GM12878 (cell line): ENCODE measurements at regions not wholly inside any gene's neighbourhood (a gene's known extent, or its start where the extent isn't known, plus 50 kb on each side); places are given as distances from the start of the nearest gene placed in this dataset.

Experiments used
- CBFB ChIP-seq: IDR thresholded peaks from 2 replicates; pipeline ENCODE4 v1.6.1; 2016; ENCODE audit warnings: antibody characterized with exemption, low read depth
- CEBPB ChIP-seq, 2 experiments: fragments of 150-350 bp in 1 of 2; IDR thresholded peaks; 2 replicates each; pipeline ENCODE4 v1.6.1; 2012 to 2014; ENCODE audit warnings: low read depth in 2 of 2, low read length in 2 of 2, borderline replicate concordance in 1 of 2, inconsistent platforms in 1 of 2
- CHD4 ChIP-seq: fragments of 200-600 bp; sonication (generic); IDR thresholded peaks from 2 replicates; pipeline ENCODE4 v1.6.1; 2016; ENCODE audit warnings: mild to moderate bottlenecking
- CUX1 ChIP-seq: IDR thresholded peaks from 2 replicates; pipeline ENCODE4 v1.6.1; 2012; ENCODE audit warnings: improper control_type of control experiment, low read depth, low read length; ENCODE audit not compliant: insufficient replicate concordance
- ETV6 ChIP-seq, 2 experiments: fragments of 450-650 bp in 1 of 2; IDR thresholded peaks in 1 of 2; conservative IDR thresholded peaks in 1 of 2; 2 replicates each; pipeline ENCODE4 v1.6.1; 2014; ENCODE audit warnings: antibody characterized with exemption in 1 of 2, borderline replicate concordance in 1 of 2, low read depth in 1 of 2, mild to moderate bottlenecking in 1 of 2, moderate library complexity in 1 of 2
- FOS ChIP-seq: IDR thresholded peaks from 3 replicates; pipeline ENCODE4 v1.6.1; 2011; ENCODE audit warnings: borderline replicate concordance; ENCODE audit not compliant: insufficient read length; ENCODE audit errors: extremely low read depth
- FOXM1 ChIP-seq: IDR thresholded peaks from 2 replicates; pipeline ENCODE4 v1.6.1; 2012; ENCODE audit warnings: low read depth, mild to moderate bottlenecking, inconsistent platforms, low read length, moderate library complexity
- GABPA ChIP-seq: IDR thresholded peaks from 2 replicates; pipeline ENCODE4 v1.6.1; 2014; ENCODE audit warnings: antibody characterized with exemption, low read depth, mild to moderate bottlenecking, inconsistent platforms
- HDAC2 ChIP-seq: fragments of 200-600 bp; sonication (generic); IDR thresholded peaks from 2 replicates; pipeline ENCODE4 v1.6.1; 2017
- MYB ChIP-seq: fragments of 150-350 bp; IDR thresholded peaks from 2 replicates; pipeline ENCODE4 v1.6.1; 2014; ENCODE audit warnings: mild to moderate bottlenecking, low read depth, low read length, borderline replicate concordance
- NR2C2 ChIP-seq: IDR thresholded peaks from 2 replicates; pipeline ENCODE4 v1.6.1; 2011; ENCODE audit warnings: borderline replicate concordance, low read depth; ENCODE audit not compliant: control insufficient read depth, insufficient read length
- PKNOX1 ChIP-seq: fragments of 450-650 bp; IDR thresholded peaks from 2 replicates; pipeline ENCODE4 v1.6.1; 2016; ENCODE audit warnings: mild to moderate bottlenecking
- SMAD1 ChIP-seq: fragments of 450-650 bp; IDR thresholded peaks from 2 replicates; pipeline ENCODE4 v1.6.1; 2018; ENCODE audit warnings: mild to moderate bottlenecking, low read depth; ENCODE audit not compliant: partially characterized antibody
- SPI1 ChIP-seq: IDR thresholded peaks from 2 replicates; pipeline ENCODE4 v1.6.1; 2011; ENCODE audit warnings: low read depth, mild to moderate bottlenecking, low read length, moderate library complexity, borderline replicate concordance; ENCODE audit not compliant: insufficient read depth
- YBX1 ChIP-seq: fragments of 450-650 bp; IDR thresholded peaks from 2 replicates; pipeline ENCODE4 v1.6.1; 2016; ENCODE audit warnings: antibody characterized with exemption
- ZNF207 ChIP-seq: fragments of 450-650 bp; IDR thresholded peaks from 2 replicates; pipeline ENCODE4 v1.6.1; 2014; ENCODE audit warnings: antibody characterized with exemption, mild to moderate bottlenecking, borderline replicate concordance
- ZZZ3 ChIP-seq: IDR thresholded peaks from 2 replicates; pipeline ENCODE4 v1.6.1; 2011; ENCODE audit warnings: low read depth; ENCODE audit not compliant: control insufficient read depth, insufficient read length
- TF ChIP-seq, protein P1 (sequence below): IDR thresholded peaks from 2 replicates; pipeline ENCODE4 v1.6.1; 2011; ENCODE audit warnings: borderline replicate concordance, low read depth, mild to moderate bottlenecking, moderate library complexity, mixed read lengths, low read length; ENCODE audit not compliant: insufficient read depth; ENCODE audit errors: extremely low read length
- TF ChIP-seq, protein P2 (sequence below): fragments of 150-350 bp; IDR thresholded peaks from 2 replicates; pipeline ENCODE4 v1.6.1; 2016; ENCODE audit warnings: low read depth, low read length

- TF ChIP-seq PKNOX1 (no peak), HDAC2 (no peak), CEBPB (IDR thresholded peaks at IDR 0.05; ENCODE audit: borderline replicate concordance in 1 of 2, low read depth in 2 of 2, low read length in 2 of 2) (no peak), CUX1 (no peak), CBFB (no peak), CHD4 (no peak), ETV6 (conservative IDR thresholded peaks at IDR 0.05 in 1 of 2, IDR thresholded peaks at IDR 0.05 in 1 of 2; ENCODE audit: borderline replicate concordance in 1 of 2, low read depth in 1 of 2) (no peak), FOS (no peak), ZNF207 (peak; percentile 57; the same call in 1 of the 2 replicates), GABPA (no peak), SPI1 (no peak), YBX1 (no peak), ZZZ3 (no peak), MYB (no peak), SMAD1 (no peak), NR2C2 (no peak), FOXM1 (no peak)
- TF ChIP-seq, protein P1, sequence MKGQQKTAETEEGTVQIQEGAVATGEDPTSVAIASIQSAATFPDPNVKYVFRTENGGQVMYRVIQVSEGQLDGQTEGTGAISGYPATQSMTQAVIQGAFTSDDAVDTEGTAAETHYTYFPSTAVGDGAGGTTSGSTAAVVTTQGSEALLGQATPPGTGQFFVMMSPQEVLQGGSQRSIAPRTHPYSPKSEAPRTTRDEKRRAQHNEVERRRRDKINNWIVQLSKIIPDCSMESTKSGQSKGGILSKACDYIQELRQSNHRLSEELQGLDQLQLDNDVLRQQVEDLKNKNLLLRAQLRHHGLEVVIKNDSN: no peak
- TF ChIP-seq, protein P2, sequence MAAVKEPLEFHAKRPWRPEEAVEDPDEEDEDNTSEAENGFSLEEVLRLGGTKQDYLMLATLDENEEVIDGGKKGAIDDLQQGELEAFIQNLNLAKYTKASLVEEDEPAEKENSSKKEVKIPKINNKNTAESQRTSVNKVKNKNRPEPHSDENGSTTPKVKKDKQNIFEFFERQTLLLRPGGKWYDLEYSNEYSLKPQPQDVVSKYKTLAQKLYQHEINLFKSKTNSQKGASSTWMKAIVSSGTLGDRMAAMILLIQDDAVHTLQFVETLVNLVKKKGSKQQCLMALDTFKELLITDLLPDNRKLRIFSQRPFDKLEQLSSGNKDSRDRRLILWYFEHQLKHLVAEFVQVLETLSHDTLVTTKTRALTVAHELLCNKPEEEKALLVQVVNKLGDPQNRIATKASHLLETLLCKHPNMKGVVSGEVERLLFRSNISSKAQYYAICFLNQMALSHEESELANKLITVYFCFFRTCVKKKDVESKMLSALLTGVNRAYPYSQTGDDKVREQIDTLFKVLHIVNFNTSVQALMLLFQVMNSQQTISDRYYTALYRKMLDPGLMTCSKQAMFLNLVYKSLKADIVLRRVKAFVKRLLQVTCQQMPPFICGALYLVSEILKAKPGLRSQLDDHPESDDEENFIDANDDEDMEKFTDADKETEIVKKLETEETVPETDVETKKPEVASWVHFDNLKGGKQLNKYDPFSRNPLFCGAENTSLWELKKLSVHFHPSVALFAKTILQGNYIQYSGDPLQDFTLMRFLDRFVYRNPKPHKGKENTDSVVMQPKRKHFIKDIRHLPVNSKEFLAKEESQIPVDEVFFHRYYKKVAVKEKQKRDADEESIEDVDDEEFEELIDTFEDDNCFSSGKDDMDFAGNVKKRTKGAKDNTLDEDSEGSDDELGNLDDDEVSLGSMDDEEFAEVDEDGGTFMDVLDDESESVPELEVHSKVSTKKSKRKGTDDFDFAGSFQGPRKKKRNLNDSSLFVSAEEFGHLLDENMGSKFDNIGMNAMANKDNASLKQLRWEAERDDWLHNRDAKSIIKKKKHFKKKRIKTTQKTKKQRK: no peak
Observed at GRCh38 chr17:77494664-77495435, 354.1 kb downstream of the SEC14L1 start (continued).
